Vagina (tissue), 2 donors: ENCODE measurements at regions not wholly inside any gene's neighbourhood (a gene's known extent, or its start where the extent isn't known, plus 50 kb on each side); places are given as distances from the start of the nearest gene placed in this dataset.

ENCODE experiments used
- POLR2A ChIP-seq, 2 donors: fragments of 450-650 bp; IDR thresholded peaks; one replicate each; pipeline ENCODE4 v1.6.1; 2017; ENCODE audit warnings: antibody characterized with exemption in 2 of 2, mild to moderate bottlenecking in 2 of 2, moderate library complexity in 2 of 2
- POLR2AphosphoS5 ChIP-seq, 2 donors: sonication (generic); formaldehyde crosslinking; IDR thresholded peaks; one replicate each; pipeline ENCODE4 v1.9.0; 2017; ENCODE audit warnings: antibody characterized with exemption in 2 of 2, mild to moderate bottlenecking in 2 of 2, low read depth in 1 of 2; ENCODE audit not compliant: insufficient read depth in 1 of 2

GRCh38 chr16:9658586-9658985 is 523.6 kb downstream of the GRIN2A start:
- TF ChIP-seq POLR2AphosphoS5 (IDR thresholded peaks at IDR 0.05; ENCODE audit: insufficient read depth in 1 of 2, low read depth in 1 of 2) (no peak), POLR2A (IDR thresholded peaks at IDR 0.05) (no peak)
